ENCODE measurements at regions not wholly inside any gene's neighbourhood (a gene's known extent, or its start where the extent isn't known, plus 50 kb on each side); places are given as distances from the start of the nearest gene placed in this dataset.

GRCh38 chr2:120441351-120441700 lies 95.4 kb downstream of the INHBB start:
- no peak for TF ChIP-seq CTCF (IDR thresholded peaks at IDR 0.05; ENCODE audit: low read depth, low read length, poor library complexity, severe bottlenecking)
- no peak for TF ChIP-seq EZH2phosphoT487 (IDR thresholded peaks at IDR 0.05; ENCODE audit: borderline replicate concordance, low read length)
